ENCODE measurements at regions not wholly inside any gene's neighbourhood (a gene's known extent, or its start where the extent isn't known, plus 50 kb on each side); places are given as distances from the start of the nearest gene placed in this dataset.

DNA sequence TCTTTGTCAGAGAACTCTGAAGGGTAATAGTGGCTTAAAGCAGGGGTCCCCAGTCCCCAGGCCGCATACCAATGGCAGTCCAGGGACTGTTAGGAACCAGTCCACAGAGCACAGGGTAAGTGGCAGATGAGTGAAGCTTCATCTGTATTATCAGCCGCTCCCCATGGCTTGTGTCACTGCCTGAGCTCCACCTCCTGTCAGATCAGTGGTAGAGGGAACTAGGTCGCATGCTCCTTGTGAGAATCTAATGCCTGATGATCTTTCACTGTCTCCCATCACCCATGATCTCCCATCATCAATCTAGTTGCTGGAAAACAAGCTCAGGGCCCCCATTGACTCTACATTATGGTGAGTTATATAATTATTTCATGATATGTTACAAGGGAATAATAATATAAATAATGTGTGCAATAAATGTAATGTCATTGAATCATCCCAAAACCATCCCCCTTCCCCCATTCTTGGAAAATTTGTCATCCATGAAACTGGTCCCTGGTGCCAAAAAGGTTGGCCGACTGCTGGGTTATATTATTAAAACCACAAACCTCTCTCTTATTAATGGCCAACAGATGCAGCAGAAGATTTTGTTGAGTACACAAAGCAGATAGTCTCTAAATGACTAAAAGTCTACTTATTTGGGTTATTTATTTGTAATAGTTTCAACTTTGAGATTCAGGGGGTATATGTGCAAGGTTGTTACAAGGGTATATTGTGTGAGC is 782.7 kb downstream of the CDH11 start:
- WGBS, 2 donors (ENCODE audit: extremely low coverage in 2 of 2, insufficient read length in 2 of 2, insufficient replicate concordance in 1 of 2), result no CpG with 5 or more reads among the region's 4 CpGs
- H3K36me3 ChIP-seq (replicated peaks in 1 of 2; ENCODE audit: control insufficient read depth in 2 of 2, insufficient read depth in 2 of 2, low read length in 2 of 2), result no peaks in the 10 kb centered on the region
- DNase-seq (ENCODE audit: low spot score), result no peak

DNA sequence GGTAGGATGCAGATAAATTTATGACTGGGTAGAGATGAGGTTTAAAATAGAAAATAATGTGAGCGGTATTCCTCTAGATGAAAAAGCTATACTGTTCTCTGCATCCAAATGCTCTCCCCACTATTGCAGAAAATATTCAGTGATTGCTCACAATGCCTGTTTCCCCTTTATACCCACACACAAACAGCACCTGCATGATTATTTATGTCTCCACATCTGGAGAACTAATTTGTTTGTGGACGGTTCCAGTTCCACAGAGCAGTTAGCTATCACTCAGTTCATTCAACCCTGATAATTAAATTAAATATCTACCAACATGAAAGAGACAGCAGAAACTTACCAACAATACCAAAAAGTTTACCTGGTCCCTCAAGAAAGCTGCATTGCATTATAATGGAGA is 800.0 kb downstream of the CDH11 start:
- 100% methylated on average over 1 of the region's 2 CpGs; no CpG with 5 or more reads in 1 of the 2 donors for WGBS, 2 donors (ENCODE audit: extremely low coverage in 2 of 2, insufficient read length in 2 of 2, insufficient replicate concordance in 1 of 2)
- no peak overlapping the region for H3K9ac ChIP-seq (ENCODE audit: low read depth, low read length, poor library complexity)
- no peak overlapping the region for H3K23ac ChIP-seq (ENCODE audit: low read depth, low read length, poor library complexity)

More for the DNA sequence above, 782.7 kb downstream of the CDH11 start:
- Histone ChIP-seq H3K23ac (ENCODE audit: low read depth, low read length, poor library complexity) (no peak overlapping the region), H2BK5ac (ENCODE audit: low read length) (no peak overlapping the region), H2BK12ac (ENCODE audit: low read length) (no peak overlapping the region), H3K27ac (replicated peaks; ENCODE audit: low read length) (no peak overlapping the region), H3K4me1 (ENCODE audit: control insufficient read depth in 2 of 2, insufficient read depth in 1 of 2, low read depth in 1 of 2, low read length in 2 of 2) (no peaks in the 10 kb centered on the region), H3K4ac (ENCODE audit: low read length) (no peak overlapping the region), H4K8ac (ENCODE audit: low read depth, low read length) (no peak overlapping the region), H2BK15ac (ENCODE audit: low read length) (no peak overlapping the region), H3K18ac (ENCODE audit: low read length) (no peak overlapping the region), H3K4me3 (ENCODE audit: low read length in 2 of 2) (no peak overlapping the region), H3K9me3 (replicated peaks in 1 of 2; ENCODE audit: control insufficient read depth in 2 of 2, insufficient read depth in 1 of 2, low read depth in 1 of 2, low read length in 2 of 2) (peaks cover 0 to 1% of the 10 kb centered on the region in 2 donors), H3K4me2 (ENCODE audit: insufficient read depth, low read length, poor library complexity, severe bottlenecking) (no peak overlapping the region), H3K79me1 (ENCODE audit: low read depth, low read length) (no peaks in the 10 kb centered on the region), H3K27me3 (ENCODE audit: control insufficient read depth in 3 of 3, insufficient read depth in 3 of 3, low read depth in 1 of 3, low read length in 3 of 3) (no peaks in the 10 kb centered on the region), H2AK5ac (ENCODE audit: low read depth, low read length) (no peak overlapping the region), H2AFZ (ENCODE audit: low read length) (no peak overlapping the region), H2BK120ac (ENCODE audit: low read depth, low read length) (no peak overlapping the region), H4K91ac (ENCODE audit: low read depth, low read length, poor library complexity) (no peak overlapping the region), H3K14ac (ENCODE audit: low read length) (no peak overlapping the region), H3K9ac (ENCODE audit: low read depth, low read length, poor library complexity) (no peak overlapping the region)

DNA sequence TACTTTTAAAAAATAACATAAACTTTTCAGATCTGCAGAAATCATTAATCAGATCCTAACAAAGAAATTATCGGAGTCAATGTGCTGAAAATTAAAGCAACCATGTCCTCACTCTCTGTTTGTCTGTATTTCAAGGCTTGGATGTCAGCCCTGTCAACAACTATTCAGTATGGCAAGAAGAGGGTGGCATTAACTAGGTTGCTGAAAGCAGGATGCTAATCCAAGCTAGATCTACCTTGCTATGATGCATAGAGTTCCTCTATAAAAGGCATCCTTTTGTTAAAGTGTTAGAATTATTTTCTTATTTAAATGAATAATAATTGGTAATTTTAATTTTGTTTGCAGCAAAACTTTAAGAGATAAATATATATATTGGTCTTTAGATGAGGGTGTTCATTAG is 800.8 kb downstream of the CDH11 start:
- Histone ChIP-seq H2BK15ac (ENCODE audit: low read length) (no peak overlapping the region), H3K79me1 (ENCODE audit: low read depth, low read length) (no peaks in the 10 kb centered on the region), H3K4me2 (ENCODE audit: insufficient read depth, low read length, poor library complexity, severe bottlenecking) (no peak overlapping the region), H3K27ac (replicated peaks; ENCODE audit: low read length) (no peak overlapping the region), H3K27me3 (ENCODE audit: control insufficient read depth in 3 of 3, insufficient read depth in 3 of 3, low read depth in 1 of 3, low read length in 3 of 3) (no peaks in the 10 kb centered on the region), H3K14ac (ENCODE audit: low read length) (no peak overlapping the region), H2BK5ac (ENCODE audit: low read length) (no peak overlapping the region), H3K9ac (ENCODE audit: low read depth, low read length, poor library complexity) (no peak overlapping the region), H3K36me3 (replicated peaks in 1 of 2; ENCODE audit: control insufficient read depth in 2 of 2, insufficient read depth in 2 of 2, low read length in 2 of 2) (no peaks in the 10 kb centered on the region), H3K4me1 (ENCODE audit: control insufficient read depth in 2 of 2, insufficient read depth in 1 of 2, low read depth in 1 of 2, low read length in 2 of 2) (no peaks in the 10 kb centered on the region), H2BK120ac (ENCODE audit: low read depth, low read length) (no peak overlapping the region), H3K4ac (ENCODE audit: low read length) (no peak overlapping the region), H4K8ac (ENCODE audit: low read depth, low read length) (no peak overlapping the region), H2AFZ (ENCODE audit: low read length) (no peak overlapping the region), H3K18ac (ENCODE audit: low read length) (no peak overlapping the region), H3K23ac (ENCODE audit: low read depth, low read length, poor library complexity) (no peak overlapping the region), H3K9me3 (replicated peaks in 1 of 2; ENCODE audit: control insufficient read depth in 2 of 2, insufficient read depth in 1 of 2, low read depth in 1 of 2, low read length in 2 of 2) (no peaks in the 10 kb centered on the region), H3K4me3 (ENCODE audit: low read length in 2 of 2) (no peak overlapping the region), H2BK12ac (ENCODE audit: low read length) (no peak overlapping the region), H4K91ac (ENCODE audit: low read depth, low read length, poor library complexity) (no peak overlapping the region), H2AK5ac (ENCODE audit: low read depth, low read length) (no peak overlapping the region)
- no peak for DNase-seq (ENCODE audit: low spot score)
- no CpG with 5 or more reads among the region's 1 CpG for WGBS, 2 donors (ENCODE audit: extremely low coverage in 2 of 2, insufficient read length in 2 of 2, insufficient replicate concordance in 1 of 2)

More for the DNA sequence above, 800.0 kb downstream of the CDH11 start:
- DNase-seq (ENCODE audit: low spot score), result no peak
- Histone ChIP-seq H2BK12ac (ENCODE audit: low read length) (no peak overlapping the region), H2BK5ac (ENCODE audit: low read length) (no peak overlapping the region), H3K14ac (ENCODE audit: low read length) (no peak overlapping the region), H2BK15ac (ENCODE audit: low read length) (no peak overlapping the region), H3K4me2 (ENCODE audit: insufficient read depth, low read length, poor library complexity, severe bottlenecking) (no peak overlapping the region), H4K8ac (ENCODE audit: low read depth, low read length) (no peak overlapping the region), H3K4me3 (ENCODE audit: low read length in 2 of 2) (no peak overlapping the region), H3K4me1 (ENCODE audit: control insufficient read depth in 2 of 2, insufficient read depth in 1 of 2, low read depth in 1 of 2, low read length in 2 of 2) (no peaks in the 10 kb centered on the region), H3K36me3 (replicated peaks in 1 of 2; ENCODE audit: control insufficient read depth in 2 of 2, insufficient read depth in 2 of 2, low read length in 2 of 2) (no peaks in the 10 kb centered on the region), H3K18ac (ENCODE audit: low read length) (no peak overlapping the region), H3K79me1 (ENCODE audit: low read depth, low read length) (no peaks in the 10 kb centered on the region), H3K27me3 (ENCODE audit: control insufficient read depth in 3 of 3, insufficient read depth in 3 of 3, low read depth in 1 of 3, low read length in 3 of 3) (no peaks in the 10 kb centered on the region), H3K9me3 (replicated peaks in 1 of 2; ENCODE audit: control insufficient read depth in 2 of 2, insufficient read depth in 1 of 2, low read depth in 1 of 2, low read length in 2 of 2) (no peaks in the 10 kb centered on the region), H3K27ac (replicated peaks; ENCODE audit: low read length) (no peak overlapping the region), H3K4ac (ENCODE audit: low read length) (no peak overlapping the region), H4K91ac (ENCODE audit: low read depth, low read length, poor library complexity) (no peak overlapping the region), H2BK120ac (ENCODE audit: low read depth, low read length) (no peak overlapping the region), H2AFZ (ENCODE audit: low read length) (no peak overlapping the region), H2AK5ac (ENCODE audit: low read depth, low read length) (no peak overlapping the region)

DNA sequence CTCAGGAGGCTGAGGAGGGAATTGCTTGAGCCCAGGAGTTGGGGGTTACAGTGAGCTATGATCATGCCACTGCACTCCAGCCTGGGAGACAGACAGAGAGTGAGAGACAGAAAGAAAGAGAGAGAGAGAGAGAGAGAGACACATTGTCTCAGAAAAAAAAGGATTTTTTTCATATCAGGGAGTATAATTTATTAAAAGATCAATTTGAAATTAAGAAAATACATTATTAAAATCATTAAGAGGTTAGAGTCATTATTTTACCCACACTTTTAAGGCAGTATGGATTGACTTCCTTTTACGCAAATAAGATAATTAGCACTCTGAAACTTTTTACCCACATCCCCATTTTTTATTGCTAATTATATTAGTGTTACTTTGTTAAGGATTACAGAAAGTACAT is 804.3 kb downstream of the CDH11 start:
- no peak overlapping the region for H2BK12ac ChIP-seq (ENCODE audit: low read length)

More for the DNA sequence above, 804.3 kb downstream of the CDH11 start:
- no peaks in the 10 kb centered on the region for H3K9me3 ChIP-seq (replicated peaks in 1 of 2; ENCODE audit: control insufficient read depth in 2 of 2, insufficient read depth in 1 of 2, low read depth in 1 of 2, low read length in 2 of 2)
- no peak overlapping the region for H2BK5ac ChIP-seq (ENCODE audit: low read length)
- no peak overlapping the region for H3K18ac ChIP-seq (ENCODE audit: low read length)
- H3K4me2 ChIP-seq (ENCODE audit: insufficient read depth, low read length, poor library complexity, severe bottlenecking), result no peak overlapping the region
- no peaks in the 10 kb centered on the region for H3K36me3 ChIP-seq (replicated peaks in 1 of 2; ENCODE audit: control insufficient read depth in 2 of 2, insufficient read depth in 2 of 2, low read length in 2 of 2)
- WGBS, 2 donors (ENCODE audit: extremely low coverage in 2 of 2, insufficient read length in 2 of 2, insufficient replicate concordance in 1 of 2), result no CpG with 5 or more reads among the region's 1 CpG
- H2AFZ ChIP-seq (ENCODE audit: low read length), result no peak overlapping the region
- no peak overlapping the region for H3K4ac ChIP-seq (ENCODE audit: low read length)
- H4K8ac ChIP-seq (ENCODE audit: low read depth, low read length), result no peak overlapping the region
- no peaks in the 10 kb centered on the region for H3K4me1 ChIP-seq (ENCODE audit: control insufficient read depth in 2 of 2, insufficient read depth in 1 of 2, low read depth in 1 of 2, low read length in 2 of 2)
- no peak overlapping the region for H2BK120ac ChIP-seq (ENCODE audit: low read depth, low read length)
- no peak overlapping the region for H3K27ac ChIP-seq (replicated peaks; ENCODE audit: low read length)
- H3K27me3 ChIP-seq (ENCODE audit: control insufficient read depth in 3 of 3, insufficient read depth in 3 of 3, low read depth in 1 of 3, low read length in 3 of 3), result no peaks in the 10 kb centered on the region
- H3K79me1 ChIP-seq (ENCODE audit: low read depth, low read length), result no peaks in the 10 kb centered on the region
- DNase-seq (ENCODE audit: low spot score), result no peak
- no peak overlapping the region for H3K23ac ChIP-seq (ENCODE audit: low read depth, low read length, poor library complexity)
- H3K9ac ChIP-seq (ENCODE audit: low read depth, low read length, poor library complexity), result no peak overlapping the region
- no peak overlapping the region for H2BK15ac ChIP-seq (ENCODE audit: low read length)
- no peak overlapping the region for H3K14ac ChIP-seq (ENCODE audit: low read length)
- H4K91ac ChIP-seq (ENCODE audit: low read depth, low read length, poor library complexity), result no peak overlapping the region
- H2AK5ac ChIP-seq (ENCODE audit: low read depth, low read length), result no peak overlapping the region
- no peak overlapping the region for H3K4me3 ChIP-seq (ENCODE audit: low read length in 2 of 2)
